ENCODE measurements at regions not wholly inside any gene's neighbourhood (a gene's known extent, or its start where the extent isn't known, plus 50 kb on each side); places are given as distances from the start of the nearest gene placed in this dataset.

- intact Hi-C loops (cut with DNase I; ENCODE audit: low total_unique reads): no loop called here
- WGBS, 5 donors: 71 to 88% (median 87%) methylated on average over 4 of the region's 4 CpGs
- H3K27ac ChIP-seq: no peak overlapping the region
- H3K4me3 ChIP-seq: no peak overlapping the region
- no peaks in the 10 kb centered on the region for H3K36me3 ChIP-seq
- no peak for DNase-seq
- H3K9me3 ChIP-seq: no peaks in the 10 kb centered on the region
- H3K4me1 ChIP-seq: peaks cover 0 to 3% (median 0%) of the 10 kb centered on the region in 4 donors
- no peaks in the 10 kb centered on the region for H3K27me3 ChIP-seq
- TF ChIP-seq CTCF (IDR thresholded peaks at IDR 0.05) (no peak), EP300 (IDR thresholded peaks at IDR 0.05) (no peak)
Observed at GRCh38 chr3:18046131-18046915, 303.9 kb upstream of the TBC1D5 start.

GRCh38 chr3:18044971-18045880, 302.8 kb upstream of the TBC1D5 start:
- peaks cover 0 to 3% (median 0%) of the 10 kb centered on the region in 4 donors for H3K4me1 ChIP-seq
- no peak for DNase-seq
- intact Hi-C loops (cut with DNase I; ENCODE audit: low total_unique reads): no loop called here
- no peak overlapping the region for H3K4me3 ChIP-seq
- TF ChIP-seq POLR2AphosphoS5 (IDR thresholded peaks at IDR 0.05) (no peak), CTCF (IDR thresholded peaks at IDR 0.05) (no peak), POLR2A (IDR thresholded peaks at IDR 0.05) (no peak), EP300 (IDR thresholded peaks at IDR 0.05) (no peak)
- no peaks in the 10 kb centered on the region for H3K36me3 ChIP-seq
- WGBS, 5 donors: 61 to 68% (median 62%) methylated on average over 2 of the region's 2 CpGs
- no peaks in the 10 kb centered on the region for H3K27me3 ChIP-seq
- no peak overlapping the region for H3K27ac ChIP-seq
- H3K9me3 ChIP-seq: no peaks in the 10 kb centered on the region

- intact Hi-C loops (cut with DNase I; ENCODE audit: low total_unique reads): no loop called here
- no peaks in the 10 kb centered on the region for H3K36me3 ChIP-seq
- no peaks in the 10 kb centered on the region for H3K9me3 ChIP-seq
- H3K27ac ChIP-seq: no peak overlapping the region
- H3K4me1 ChIP-seq: peaks cover 0 to 3% (median 0%) of the 10 kb centered on the region in 4 donors
- TF ChIP-seq POLR2AphosphoS5 (IDR thresholded peaks at IDR 0.05) (no peak), CTCF (IDR thresholded peaks at IDR 0.05) (no peak), EP300 (IDR thresholded peaks at IDR 0.05) (no peak), POLR2A (IDR thresholded peaks at IDR 0.05) (no peak)
- DNase-seq: no peak
- H3K27me3 ChIP-seq: no peaks in the 10 kb centered on the region
- 55 to 72% (median 61%) methylated on average over 2 of the region's 2 CpGs for WGBS, 5 donors
- H3K4me3 ChIP-seq: no peak overlapping the region
Observed at GRCh38 chr3:18044191-18044590, 301.8 kb upstream of the TBC1D5 start.

- no peak overlapping the region for H3K27ac ChIP-seq
- TF ChIP-seq EP300 (IDR thresholded peaks at IDR 0.05): no peak
- TF ChIP-seq POLR2AphosphoS5 (IDR thresholded peaks at IDR 0.05): no peak
- no peak for TF ChIP-seq CTCF (IDR thresholded peaks at IDR 0.05)
- no peak for TF ChIP-seq POLR2A (IDR thresholded peaks at IDR 0.05)
- intact Hi-C loops (cut with DNase I; ENCODE audit: low total_unique reads): no loop called here
- no peaks in the 10 kb centered on the region for H3K4me1 ChIP-seq
- 29 to 67% (median 40%) methylated on average over 1 of the region's 1 CpG for WGBS, 5 donors
- H3K36me3 ChIP-seq: no peaks in the 10 kb centered on the region
- no peak overlapping the region for H3K4me3 ChIP-seq
- H3K27me3 ChIP-seq: no peaks in the 10 kb centered on the region
- no peak for DNase-seq
- no peaks in the 10 kb centered on the region for H3K9me3 ChIP-seq
Observed at GRCh38 chr3:18036450-18036815, 294.0 kb upstream of the TBC1D5 start.

Measured in stomach (tissue), 8 donors.